H9 (cell line): ENCODE measurements at regions not wholly inside any gene's neighbourhood (a gene's known extent, or its start where the extent isn't known, plus 50 kb on each side); places are given as distances from the start of the nearest gene placed in this dataset.

ENCODE experiments used
- DNase-seq: peaks from one replicate; pipeline ENCODE4 v3.0.0-alpha.2; 2017
- H2AFZ ChIP-seq: one replicate; pipeline ENCODE4 v1.6.1; 2013; ENCODE audit warnings: mild to moderate bottlenecking, low read length, control low read depth, moderate library complexity
- H2AK5ac ChIP-seq: 2 replicates; pipeline ENCODE4 v1.6.1; 2013; ENCODE audit warnings: low read length, control low read depth, mixed read lengths; ENCODE audit not compliant: insufficient read length
- H2BK120ac ChIP-seq: one replicate; pipeline ENCODE4 v1.6.1; 2013; ENCODE audit warnings: low read depth, mild to moderate bottlenecking, low read length, control low read depth, inconsistent platforms; ENCODE audit not compliant: poor library complexity, severe bottlenecking
- H2BK12ac ChIP-seq: 2 replicates; pipeline ENCODE4 v1.6.1; 2013; ENCODE audit warnings: low read length, control low read depth, mixed read lengths, low read depth; ENCODE audit not compliant: insufficient read length
- H2BK15ac ChIP-seq: 2 replicates; pipeline ENCODE4 v1.6.1; 2013; ENCODE audit warnings: low read depth, low read length, control low read depth
- H2BK20ac ChIP-seq: one replicate; pipeline ENCODE4 v1.6.1; 2013; ENCODE audit warnings: low read depth, mild to moderate bottlenecking, low read length, control low read depth, inconsistent platforms; ENCODE audit not compliant: poor library complexity, severe bottlenecking
- H2BK5ac ChIP-seq: 2 replicates; pipeline ENCODE4 v1.6.1; 2013; ENCODE audit warnings: low read length, control low read depth, mixed read lengths; ENCODE audit not compliant: insufficient read length
- H3K14ac ChIP-seq: 2 replicates; pipeline ENCODE4 v1.6.1; 2013; ENCODE audit warnings: low read length, control low read depth; ENCODE audit not compliant: insufficient read depth
- H3K18ac ChIP-seq: 2 replicates; pipeline ENCODE4 v1.6.1; 2013; ENCODE audit warnings: low read depth, mild to moderate bottlenecking, mixed read lengths, low read length, control low read depth; ENCODE audit not compliant: insufficient read length
- H3K23ac ChIP-seq: 2 replicates; pipeline ENCODE4 v1.6.1; 2013; ENCODE audit warnings: low read length, control low read depth, mixed read lengths, low read depth; ENCODE audit not compliant: insufficient read length
- H3K23me2 ChIP-seq: 2 replicates; pipeline ENCODE4 v1.6.1; 2013; ENCODE audit warnings: low read depth, mild to moderate bottlenecking, mixed read lengths, low read length, control low read depth; ENCODE audit not compliant: insufficient read length, poor library complexity, severe bottlenecking
- H3K27ac ChIP-seq: 2 replicates; pipeline ENCODE4 v1.5.1; 2013; ENCODE audit warnings: low read length, control low read depth, mixed read lengths, low read depth; ENCODE audit not compliant: insufficient read length
- H3K27me3 ChIP-seq: 2 replicates; pipeline ENCODE4 v1.6.1; 2013; ENCODE audit warnings: low read length, control low read depth, inconsistent platforms; ENCODE audit not compliant: insufficient read depth
- H3K4ac ChIP-seq: 2 replicates; pipeline ENCODE4 v1.6.1; 2013; ENCODE audit warnings: low read depth, mild to moderate bottlenecking, control low read depth, inconsistent platforms, low read length, moderate library complexity
- H3K4me1 ChIP-seq: 2 replicates; pipeline ENCODE4 v1.6.1; 2013; ENCODE audit warnings: low read length, control low read depth, inconsistent platforms; ENCODE audit not compliant: insufficient read depth
- H3K4me2 ChIP-seq: 2 replicates; pipeline ENCODE4 v1.6.1; 2013; ENCODE audit warnings: low read length, control low read depth, mixed read lengths; ENCODE audit not compliant: insufficient read length, insufficient read depth
- H3K56ac ChIP-seq: 2 replicates; pipeline ENCODE4 v1.6.1; 2013; ENCODE audit warnings: low read depth, mild to moderate bottlenecking, mixed read lengths, low read length, control low read depth; ENCODE audit not compliant: insufficient read length
- H3K79me1 ChIP-seq: 2 replicates; pipeline ENCODE4 v1.6.1; 2013; ENCODE audit warnings: low read depth, mild to moderate bottlenecking, moderate library complexity, low read length, control low read depth, inconsistent platforms; ENCODE audit not compliant: insufficient read depth, poor library complexity, severe bottlenecking
- H3K79me2 ChIP-seq: 2 replicates; pipeline ENCODE4 v1.6.1; 2013; ENCODE audit warnings: low read length, control low read depth, inconsistent platforms; ENCODE audit not compliant: insufficient read depth
- H3K9ac ChIP-seq: 2 replicates; pipeline ENCODE4 v1.6.1; 2013; ENCODE audit warnings: low read length, control low read depth, mixed read lengths; ENCODE audit not compliant: insufficient read length; ENCODE audit errors: extremely low read depth
- H3K9me3 ChIP-seq: one replicate; pipeline ENCODE4 v1.6.1; 2013; ENCODE audit warnings: low read depth, low read length, inconsistent platforms; ENCODE audit not compliant: control insufficient read depth
- H3T11ph ChIP-seq: one replicate; pipeline ENCODE4 v1.6.1; 2013; ENCODE audit warnings: mild to moderate bottlenecking, low read length, control low read depth, inconsistent platforms
- H4K20me1 ChIP-seq: one replicate; pipeline ENCODE4 v1.6.1; 2013; ENCODE audit not compliant: control insufficient read depth, insufficient read length, insufficient read depth
- H4K5ac ChIP-seq: 2 replicates; pipeline ENCODE4 v1.6.1; 2013; ENCODE audit warnings: low read depth, mild to moderate bottlenecking, mixed read lengths, low read length, control low read depth; ENCODE audit not compliant: insufficient read length
- H4K8ac ChIP-seq: replicated peaks from 2 replicates; pipeline ENCODE4 v1.6.1; 2013; ENCODE audit warnings: low read length, control low read depth, mixed read lengths, low read depth; ENCODE audit not compliant: insufficient read length
- H4K91ac ChIP-seq: 2 replicates; pipeline ENCODE4 v1.6.1; 2013; ENCODE audit warnings: low read depth, mild to moderate bottlenecking, moderate library complexity, mixed read lengths, low read length, control low read depth; ENCODE audit not compliant: insufficient read length
- H3K27ac Mint-ChIP-seq, 3 experiments: 2 replicates in 2 of 3; 3 replicates in 1 of 3; pipeline ENCODE4 v1.8.0; 2020 to 2021; ENCODE audit warnings: mixed read lengths in 3 of 3, mild to moderate bottlenecking in 1 of 3, moderate library complexity in 1 of 3
- H3K27me3 Mint-ChIP-seq: 2 replicates; pipeline ENCODE4 v1.8.0; 2021; ENCODE audit warnings: low read depth, mild to moderate bottlenecking, moderate library complexity, mixed read lengths
- H3K36me3 Mint-ChIP-seq, 3 experiments: 2 replicates in 2 of 3; 3 replicates in 1 of 3; pipeline ENCODE4 v1.8.0; 2020 to 2021; ENCODE audit warnings: low read depth in 3 of 3, mixed read lengths in 3 of 3; ENCODE audit not compliant: insufficient read depth in 1 of 3
- H3K4me1 Mint-ChIP-seq, 2 experiments: 2 replicates each; pipeline ENCODE4 v1.8.0; 2020; ENCODE audit warnings: mixed read lengths in 2 of 2
- H3K4me3 Mint-ChIP-seq, 2 experiments: 2 replicates in 1 of 2; 3 replicates in 1 of 2; pipeline ENCODE4 v1.8.0; 2020 to 2021; ENCODE audit warnings: mild to moderate bottlenecking in 2 of 2, mixed read lengths in 2 of 2, moderate library complexity in 1 of 2
- H3K9me3 Mint-ChIP-seq, 2 experiments: 2 replicates in 1 of 2; 3 replicates in 1 of 2; pipeline ENCODE4 v1.8.0; 2020; ENCODE audit warnings: mild to moderate bottlenecking in 2 of 2, mixed read lengths in 2 of 2, moderate library complexity in 1 of 2
- WGBS: extraction: QIAGEN DNeasy Blood & Tissue Kit; methylation state at CpG from one replicate; pipeline ENCODE4 v1.1.7; 2013; ENCODE audit warnings: missing lambda C conversion rate, low lambda C conversion rate, mixed read lengths; ENCODE audit not compliant: insufficient read length; ENCODE audit errors: extremely low coverage; 5-methylcytosine and 5-hydroxymethylcytosine counted together
- TF ChIP-seq, protein P1 (sequence below): fragments of 200-600 bp; sonication (generic); conservative IDR thresholded peaks from 3 replicates; pipeline ENCODE4 v1.8.0; 2021; ENCODE audit warnings: antibody characterized with exemption, mild to moderate bottlenecking

DNA sequence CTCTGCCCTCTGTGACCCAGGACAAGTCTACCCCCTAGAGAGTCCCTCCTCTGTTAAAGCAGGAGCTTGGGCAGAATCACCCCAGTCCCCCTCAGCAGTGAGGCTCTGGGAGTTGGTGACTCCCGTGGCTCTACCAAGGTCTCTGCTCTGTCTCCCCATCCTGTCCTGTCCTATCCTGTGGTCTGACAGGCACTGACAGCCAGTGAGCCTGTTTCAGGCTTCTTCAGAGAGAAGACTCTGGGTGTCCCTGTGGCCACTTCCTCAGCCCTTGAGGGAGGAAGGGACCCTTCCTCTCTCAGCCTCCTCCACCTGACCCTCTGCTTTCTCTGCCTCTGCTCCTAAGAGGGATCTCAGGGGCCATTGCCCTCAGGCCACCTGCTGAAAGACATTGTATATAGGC is 148.7 kb downstream of the FCRL5 start:
- peaks cover 4% of the 10 kb centered on the region for H4K20me1 ChIP-seq
- no peak overlapping the region for H3K18ac ChIP-seq
- Mint-ChIP-seq H3K36me3 (no peaks in the 10 kb centered on the region; a peak in 1 of 7 replicates), H3K4me3 (no peak overlapping the region), H3K27ac (no peak overlapping the region; a peak in 1 of 7 replicates), H3K27me3 (peaks cover 2% of the 10 kb centered on the region), H3K4me1 (peaks cover 23 to 29% of the 10 kb centered on the region in 2 experiments), H3K9me3 (no peaks in the 10 kb centered on the region)
- no peak overlapping the region for H3K23ac ChIP-seq
- no peak overlapping the region for H2AFZ ChIP-seq
- no peak overlapping the region for H2AK5ac ChIP-seq
- TF ChIP-seq, protein P1, sequence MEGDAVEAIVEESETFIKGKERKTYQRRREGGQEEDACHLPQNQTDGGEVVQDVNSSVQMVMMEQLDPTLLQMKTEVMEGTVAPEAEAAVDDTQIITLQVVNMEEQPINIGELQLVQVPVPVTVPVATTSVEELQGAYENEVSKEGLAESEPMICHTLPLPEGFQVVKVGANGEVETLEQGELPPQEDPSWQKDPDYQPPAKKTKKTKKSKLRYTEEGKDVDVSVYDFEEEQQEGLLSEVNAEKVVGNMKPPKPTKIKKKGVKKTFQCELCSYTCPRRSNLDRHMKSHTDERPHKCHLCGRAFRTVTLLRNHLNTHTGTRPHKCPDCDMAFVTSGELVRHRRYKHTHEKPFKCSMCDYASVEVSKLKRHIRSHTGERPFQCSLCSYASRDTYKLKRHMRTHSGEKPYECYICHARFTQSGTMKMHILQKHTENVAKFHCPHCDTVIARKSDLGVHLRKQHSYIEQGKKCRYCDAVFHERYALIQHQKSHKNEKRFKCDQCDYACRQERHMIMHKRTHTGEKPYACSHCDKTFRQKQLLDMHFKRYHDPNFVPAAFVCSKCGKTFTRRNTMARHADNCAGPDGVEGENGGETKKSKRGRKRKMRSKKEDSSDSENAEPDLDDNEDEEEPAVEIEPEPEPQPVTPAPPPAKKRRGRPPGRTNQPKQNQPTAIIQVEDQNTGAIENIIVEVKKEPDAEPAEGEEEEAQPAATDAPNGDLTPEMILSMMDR, result no peak
- H3K9ac ChIP-seq, result no peak overlapping the region
- H2BK5ac ChIP-seq, result no peak overlapping the region
- H2BK12ac ChIP-seq, result no peak overlapping the region
- H3K56ac ChIP-seq, result no peak overlapping the region
- no peak overlapping the region for H2BK120ac ChIP-seq
- H3K27ac ChIP-seq, result no peak overlapping the region
- no peak overlapping the region for H4K5ac ChIP-seq
- WGBS, result no CpG with 5 or more reads among the region's 1 CpG
- H3K9me3 ChIP-seq, result no peaks in the 10 kb centered on the region
- H4K8ac ChIP-seq, result no peak overlapping the region
- no peaks in the 10 kb centered on the region for H3K23me2 ChIP-seq
- no peaks in the 10 kb centered on the region for H3K4me1 ChIP-seq
- H3K79me2 ChIP-seq, result no peaks in the 10 kb centered on the region
- H3K4ac ChIP-seq, result no peak overlapping the region
- H3K14ac ChIP-seq, result peak overlapping the region; percentile 63; the same call in 1 of the 2 replicates
- no peak overlapping the region for H2BK20ac ChIP-seq
- no peak overlapping the region for H3K4me2 ChIP-seq
- H3T11ph ChIP-seq, result no peak overlapping the region
- H2BK15ac ChIP-seq, result no peak overlapping the region
- H4K91ac ChIP-seq, result no peak overlapping the region
- DNase-seq, result no peak
- no peaks in the 10 kb centered on the region for H3K79me1 ChIP-seq
- no peaks in the 10 kb centered on the region for H3K27me3 ChIP-seq
